HEK293 (cell line): ENCODE measurements at regions not wholly inside any gene's neighbourhood (a gene's known extent, or its start where the extent isn't known, plus 50 kb on each side); places are given as distances from the start of the nearest gene placed in this dataset.

ENCODE experiments used
- CTCF ChIA-PET: fragments of 350-600 bp; formaldehyde crosslinking; extraction: SDS; loops from one replicate; lab custom pipeline; 2021; ENCODE audit warnings: antibody characterized with exemption; lab: Yijun Ruan, JAX
- POLR2A ChIA-PET: fragments of 300-600 bp; formaldehyde crosslinking; extraction: SDS; loops from one replicate; lab custom pipeline; 2020; ENCODE audit warnings: antibody characterized with exemption, inconsistent platforms; lab: Yijun Ruan, JAX
- H3K27ac ChIP-seq: fragments of 200-500 bp; sonication (Bioruptor generic); 2 replicates; pipeline ENCODE4 v1.5.1; 2014; ENCODE audit warnings: low read depth, low read length, control low read depth, inconsistent platforms; ENCODE audit errors: extremely low read depth
- H3K36me3 ChIP-seq, 2 experiments: fragments of 200-500 bp in 1 of 2; sonication (Bioruptor generic) in 1 of 2; 1 replicate in 1 of 2; 2 replicates in 1 of 2; pipeline ENCODE4 v1.5.1; 2014 to 2017; ENCODE audit warnings: inconsistent platforms in 2 of 2, low read length in 2 of 2; ENCODE audit not compliant: control insufficient read depth in 2 of 2, insufficient read depth in 1 of 2
- H3K4me1 ChIP-seq: fragments of 200-500 bp; sonication (Bioruptor generic); 2 replicates; pipeline ENCODE4 v1.5.1; 2014; ENCODE audit warnings: mild to moderate bottlenecking, low read length, inconsistent platforms; ENCODE audit not compliant: control insufficient read depth, insufficient read depth
- H3K4me3 ChIP-seq: 2 replicates; pipeline ENCODE4 v1.5.1; 2011; ENCODE audit warnings: low read depth, mild to moderate bottlenecking, control low read depth, low read length, moderate library complexity
- H3K9me3 ChIP-seq: fragments of 200-500 bp; sonication (Bioruptor generic); 2 replicates; pipeline ENCODE4 v1.5.1; 2014; ENCODE audit warnings: low read depth, low read length, inconsistent platforms; ENCODE audit not compliant: control insufficient read depth, insufficient read depth
- BCL6B ChIP-seq: fragments of 450-650 bp; formaldehyde crosslinking; IDR thresholded peaks from 2 replicates; pipeline ENCODE4 v1.5.1; 2017; ENCODE audit warnings: missing biosample characterization, missing genetic modification characterization
- ELK4 ChIP-seq: IDR thresholded peaks from 2 replicates; pipeline ENCODE4 v1.6.1; 2011; ENCODE audit warnings: mild to moderate bottlenecking, low read depth, low read length, borderline replicate concordance
- GLIS2 ChIP-seq: fragments of 450-650 bp; formaldehyde crosslinking; IDR thresholded peaks from 2 replicates; pipeline ENCODE4 v1.5.1; 2016; ENCODE audit warnings: missing biosample characterization, missing genetic modification characterization
- KLF10 ChIP-seq: fragments of 450-650 bp; IDR thresholded peaks from 2 replicates; pipeline ENCODE4 v1.5.1; 2018; ENCODE audit warnings: missing biosample characterization, mild to moderate bottlenecking, missing genetic modification characterization
- MEIS1 ChIP-seq: sonication (generic); formaldehyde crosslinking; IDR thresholded peaks from 2 replicates; pipeline ENCODE4 v1.8.1; 2022; ENCODE audit warnings: missing genetic modification reagents, mild to moderate bottlenecking, borderline replicate concordance
- OSR2 ChIP-seq: fragments of 450-650 bp; formaldehyde crosslinking; IDR thresholded peaks from 2 replicates; pipeline ENCODE4 v1.5.1; 2016; ENCODE audit warnings: missing biosample characterization, missing genetic modification characterization
- PRDM6 ChIP-seq: fragments of 450-650 bp; formaldehyde crosslinking; IDR thresholded peaks from 2 replicates; pipeline ENCODE4 v1.5.1; 2017; ENCODE audit warnings: missing biosample characterization, missing genetic modification characterization
- SALL2 ChIP-seq: fragments of 450-650 bp; formaldehyde crosslinking; IDR thresholded peaks from 2 replicates; pipeline ENCODE4 v1.5.0; 2017; ENCODE audit warnings: missing biosample characterization, mild to moderate bottlenecking, missing genetic modification characterization, borderline replicate concordance
- SETDB1 ChIP-seq: IDR thresholded peaks from one replicate; pipeline ENCODE4 v1.6.1; 2017; ENCODE audit warnings: mild to moderate bottlenecking, low read length, moderate library complexity, mixed read lengths; ENCODE audit not compliant: insufficient read length
- YY2 ChIP-seq: fragments of 450-650 bp; formaldehyde crosslinking; IDR thresholded peaks from 2 replicates; pipeline ENCODE4 v1.5.1; 2016; ENCODE audit warnings: missing biosample characterization, missing genetic modification characterization
- ZNF138 ChIP-seq: fragments of 450-650 bp; formaldehyde crosslinking; IDR thresholded peaks from 2 replicates; pipeline ENCODE4 v1.5.1; 2016; ENCODE audit warnings: missing biosample characterization, missing genetic modification characterization, borderline replicate concordance
- ZNF155 ChIP-seq: fragments of 450-650 bp; formaldehyde crosslinking; IDR thresholded peaks from 2 replicates; pipeline ENCODE4 v1.5.1; 2016; ENCODE audit warnings: missing biosample characterization, missing genetic modification characterization
- ZNF19 ChIP-seq: fragments of 450-650 bp; formaldehyde crosslinking; IDR thresholded peaks from 2 replicates; pipeline ENCODE4; 2016; ENCODE audit warnings: missing biosample characterization, missing genetic modification characterization, low read depth
- ZNF2 ChIP-seq: fragments of 450-650 bp; formaldehyde crosslinking; IDR thresholded peaks from 2 replicates; pipeline ENCODE4 v1.5.1; 2016; ENCODE audit warnings: missing biosample characterization, missing genetic modification characterization
- ZNF211 ChIP-seq: fragments of 450-650 bp; formaldehyde crosslinking; IDR thresholded peaks from 2 replicates; pipeline ENCODE4 v1.5.1; 2016; ENCODE audit warnings: low read depth, missing biosample characterization, missing genetic modification characterization
- ZNF24 ChIP-seq: fragments of 450-650 bp; formaldehyde crosslinking; IDR thresholded peaks from 2 replicates; pipeline ENCODE4 v1.5.1; 2016; ENCODE audit warnings: missing biosample characterization, missing genetic modification characterization
- ZNF248 ChIP-seq: fragments of 450-650 bp; formaldehyde crosslinking; IDR thresholded peaks from 2 replicates; pipeline ENCODE4 v1.5.1; 2017; ENCODE audit warnings: missing biosample characterization, missing genetic modification characterization
- ZNF302 ChIP-seq: fragments of 450-650 bp; formaldehyde crosslinking; IDR thresholded peaks from 2 replicates; pipeline ENCODE4 v1.5.1; 2016; ENCODE audit warnings: missing biosample characterization, missing genetic modification characterization, low read depth
- ZNF324 ChIP-seq: fragments of 450-650 bp; formaldehyde crosslinking; IDR thresholded peaks from 2 replicates; pipeline ENCODE4 v1.5.1; 2016; ENCODE audit warnings: missing biosample characterization, missing genetic modification characterization
- ZNF354C ChIP-seq: fragments of 450-650 bp; formaldehyde crosslinking; IDR thresholded peaks from 2 replicates; pipeline ENCODE4 v1.5.1; 2016; ENCODE audit warnings: missing biosample characterization, missing genetic modification characterization, low read depth, borderline replicate concordance
- ZNF37A ChIP-seq: fragments of 450-650 bp; IDR thresholded peaks from 2 replicates; pipeline ENCODE4 v1.5.1; 2018; ENCODE audit warnings: missing biosample characterization, missing genetic modification characterization
- ZNF394 ChIP-seq: fragments of 450-650 bp; formaldehyde crosslinking; IDR thresholded peaks from 2 replicates; pipeline ENCODE4 v1.5.1; 2016; ENCODE audit warnings: missing biosample characterization, missing genetic modification characterization, mild to moderate bottlenecking, moderate library complexity, borderline replicate concordance
- ZNF529 ChIP-seq: fragments of 450-650 bp; formaldehyde crosslinking; IDR thresholded peaks from 2 replicates; pipeline ENCODE4 v1.5.1; 2017; ENCODE audit warnings: missing genetic modification characterization, missing biosample characterization; ENCODE audit not compliant: insufficient replicate concordance
- ZNF664 ChIP-seq: fragments of 450-650 bp; formaldehyde crosslinking; IDR thresholded peaks from 2 replicates; pipeline ENCODE4 v1.5.1; 2016; ENCODE audit warnings: missing biosample characterization, missing genetic modification characterization
- ZNF692 ChIP-seq: fragments of 450-650 bp; formaldehyde crosslinking; IDR thresholded peaks from 2 replicates; pipeline ENCODE4 v1.5.1; 2016; ENCODE audit warnings: missing biosample characterization, missing genetic modification characterization
- ZSCAN18 ChIP-seq: fragments of 450-650 bp; formaldehyde crosslinking; IDR thresholded peaks from 2 replicates; pipeline ENCODE4 v1.5.1; 2016; ENCODE audit warnings: missing biosample characterization, missing genetic modification characterization

- Histone ChIP-seq H3K4me1 (no peaks in the 10 kb centered on the region), H3K9me3 (no peaks in the 10 kb centered on the region), H3K4me3 (no peak overlapping the region), H3K36me3 (no peaks in the 10 kb centered on the region), H3K27ac (no peak overlapping the region)
- TF ChIP-seq ZNF2 (tag by site-specific recombination), result no peak
- no peak for TF ChIP-seq BCL6B (tag by site-specific recombination)
- no peak for TF ChIP-seq ELK4
- TF ChIP-seq ZNF529, result no peak
- TF ChIP-seq ZNF354C (tag by site-specific recombination), result no peak
- no peak for TF ChIP-seq GLIS2 (tag by site-specific recombination)
- no peak for TF ChIP-seq YY2 (tag by site-specific recombination)
- no peak for TF ChIP-seq ZNF24 (tag by site-specific recombination)
- TF ChIP-seq ZSCAN18, result no peak
- no peak for TF ChIP-seq ZNF302
- TF ChIP-seq ZNF324 (tag by site-specific recombination), result no peak
- no peak for TF ChIP-seq ZNF37A (tag by site-specific recombination)
- TF ChIP-seq SETDB1, result no peak
- TF ChIP-seq PRDM6 (tag by site-specific recombination), result no peak
- CTCF ChIA-PET, result no interaction called here
- POLR2A ChIA-PET, result no interaction called here
Measured at GRCh38 chr5:174897281-174897950, 173.0 kb downstream of the MSX2 start.

- POLR2A ChIA-PET, result interaction anchor here (0.6 to 0.7 kb wide), 2 partner anchors 204 to 319 kb away, joined by 4 read pairs; no protein-coding TSS in a partner anchor
- no peak for TF ChIP-seq ZNF211 (tag by site-specific recombination)
- TF ChIP-seq ZSCAN18, result no peak
- TF ChIP-seq ZNF692 (tag by site-specific recombination), result no peak
- no peak for TF ChIP-seq OSR2 (tag by site-specific recombination)
- TF ChIP-seq KLF10, result no peak
- no peak for TF ChIP-seq ZNF248
- TF ChIP-seq ZNF155 (tag by site-specific recombination), result no peak
- no peak for TF ChIP-seq MEIS1
- TF ChIP-seq ZNF394, result no peak
- no peak for TF ChIP-seq ZNF19
- no peak for TF ChIP-seq SALL2 (tag by site-specific recombination)
- TF ChIP-seq ZNF664 (tag by site-specific recombination), result no peak
- TF ChIP-seq ZNF138, result no peak
- TF ChIP-seq, all 188 proteins: peak for 0
- Histone ChIP-seq H3K27ac (no peak overlapping the region), H3K36me3 (no peaks in the 10 kb centered on the region), H3K4me1 (no peaks in the 10 kb centered on the region), H3K4me3 (no peak overlapping the region), H3K9me3 (no peaks in the 10 kb centered on the region)
- CTCF ChIA-PET, result no interaction called here
Measured at GRCh38 chr5:174895360-174895759, 171.0 kb downstream of the MSX2 start.
